GM12878 (cell line): ENCODE measurements at regions not wholly inside any gene's neighbourhood (a gene's known extent, or its start where the extent isn't known, plus 50 kb on each side); places are given as distances from the start of the nearest gene placed in this dataset.

Experiments used
- ATAC-seq: fragments of 200-7000 bp; cut with Tn5 transposase; 3 replicates; pipeline ENCODE4 v1.9.1; 2020; ENCODE audit warnings: mild to moderate bottlenecking, moderate library complexity
- BruUV-seq: library from RNA; stranded (reverse); fragments of 400-500 nt; replicated peaks from 2 replicates; lab custom pipeline; 2021; lab: Mats Ljungman, UMichigan
- CTCF ChIA-PET: fragments of 300-600 bp; sonication (Branson Sonifier 250); formaldehyde crosslinking; extraction: SDS; loops from one replicate; lab custom pipeline; 2021; ENCODE audit warnings: inconsistent platforms; lab: Yijun Ruan, JAX
- POLR2A ChIA-PET: fragments of 350-600 bp; formaldehyde crosslinking; extraction: SDS; loops from one replicate; lab custom pipeline; 2021; ENCODE audit warnings: inconsistent platforms; lab: Charles Lee
- RAD21 ChIA-PET: fragments of 300-600 bp; sonication (Branson Sonifier 250); formaldehyde crosslinking; loops from one replicate; lab custom pipeline; 2023; ENCODE audit warnings: antibody characterized with exemption; ENCODE audit not compliant: unreplicated experiment; lab: Charles Lee
- SMC1A ChIA-PET: fragments of 300-600 bp; sonication (Branson Sonifier 250); formaldehyde crosslinking; loops from one replicate; lab custom pipeline; 2023; ENCODE audit not compliant: unreplicated experiment, uncharacterized antibody; lab: Charles Lee
- DNase-seq: peaks from one replicate; pipeline ENCODE4 v3.0.0-alpha.2; 2011; ENCODE audit warnings: low read depth, low spot score
- FAIRE-seq: peaks from 3 replicates; lab custom pipeline; 2011; peaks lifted over from hg19 to GRCh38; lab: Jason Lieb, UNC
- H2AFZ ChIP-seq: 2 replicates; pipeline ENCODE4 v1.6.0; 2011; ENCODE audit warnings: low read depth, low read length, control low read depth; ENCODE audit not compliant: control insufficient read depth
- H3K27ac ChIP-seq: 2 replicates; pipeline ENCODE4 v1.5.1; 2011; ENCODE audit warnings: control low read depth; ENCODE audit not compliant: control insufficient read depth, insufficient read depth
- H3K27me3 ChIP-seq, 2 experiments: replicated peaks in 1 of 2; 2 replicates each; pipeline versions ENCODE4 v1.6.0 to v1.6.1; 2011; ENCODE audit warnings: low read length in 1 of 2; ENCODE audit not compliant: control insufficient read depth in 2 of 2, insufficient read depth in 2 of 2
- H3K36me3 ChIP-seq, 2 experiments: 2 replicates each; pipeline ENCODE4 v1.5.1; 2011; ENCODE audit warnings: low read length in 1 of 2; ENCODE audit not compliant: control insufficient read depth in 2 of 2, insufficient read depth in 2 of 2
- H3K4me1 ChIP-seq: 2 replicates; pipeline ENCODE4 v1.6.1; 2011; ENCODE audit warnings: mild to moderate bottlenecking, low read length, moderate library complexity, mixed read lengths; ENCODE audit not compliant: control insufficient read depth, insufficient read depth
- H3K4me2 ChIP-seq: 2 replicates; pipeline ENCODE4 v1.6.0; 2011; ENCODE audit warnings: control low read depth; ENCODE audit not compliant: control insufficient read depth, insufficient read depth
- H3K4me3 ChIP-seq: fragments of 200-600 bp; sonication (generic); 2 replicates; pipeline ENCODE4 v1.5.1; 2016
- H3K79me2 ChIP-seq: 2 replicates; pipeline ENCODE4 v1.6.0; 2011; ENCODE audit warnings: low read length; ENCODE audit not compliant: control insufficient read depth, insufficient read depth
- H3K9ac ChIP-seq: 2 replicates; pipeline ENCODE4 v1.8.0; 2011; ENCODE audit warnings: low read length, control low read depth, mixed read lengths; ENCODE audit not compliant: control insufficient read depth, insufficient read depth
- H3K9me3 ChIP-seq: replicated peaks from 3 replicates; pipeline ENCODE4 v1.5.1; 2011; ENCODE audit warnings: mild to moderate bottlenecking, low read length; ENCODE audit not compliant: control insufficient read depth, insufficient read depth
- H4K20me1 ChIP-seq: 2 replicates; pipeline ENCODE4 v1.6.0; 2011; ENCODE audit not compliant: control insufficient read depth, insufficient read depth
- EP300 ChIP-seq, 2 experiments: fragments of 150-350 bp in 1 of 2; IDR thresholded peaks; 2 replicates each; pipeline ENCODE4 v1.6.1; 2011 to 2012; ENCODE audit warnings: low read depth in 2 of 2, low read length in 2 of 2, borderline replicate concordance in 1 of 2, improper control_type of control experiment in 1 of 2, inconsistent platforms in 1 of 2; ENCODE audit not compliant: control insufficient read depth in 1 of 2
- ESRRA ChIP-seq: IDR thresholded peaks from 2 replicates; pipeline ENCODE4 v1.6.1; 2012; ENCODE audit warnings: mild to moderate bottlenecking, low read length, improper control_type of control experiment
- FOXM1 ChIP-seq: IDR thresholded peaks from 2 replicates; pipeline ENCODE4 v1.6.1; 2012; ENCODE audit warnings: low read depth, mild to moderate bottlenecking, inconsistent platforms, low read length, moderate library complexity
- GABPA ChIP-seq: IDR thresholded peaks from 2 replicates; pipeline ENCODE4 v1.6.1; 2014; ENCODE audit warnings: antibody characterized with exemption, low read depth, mild to moderate bottlenecking, inconsistent platforms
- HCFC1 ChIP-seq: fragments of 150-350 bp; IDR thresholded peaks from 2 replicates; pipeline ENCODE4 v1.6.1; 2014; ENCODE audit warnings: low read length
- HSF1 ChIP-seq: fragments of 150-350 bp; IDR thresholded peaks from 2 replicates; pipeline ENCODE4 v1.6.1; 2014; ENCODE audit warnings: mild to moderate bottlenecking, low read depth, low read length
- KAT2A ChIP-seq: conservative IDR thresholded peaks from 2 replicates; pipeline ENCODE4 v1.6.1; 2011; ENCODE audit warnings: low read depth, low read length; ENCODE audit not compliant: control insufficient read depth
- MYC ChIP-seq: IDR thresholded peaks from 2 replicates; pipeline ENCODE4 v1.6.1; 2011; ENCODE audit warnings: mild to moderate bottlenecking, low read length, moderate library complexity, inconsistent platforms; ENCODE audit not compliant: insufficient read depth, insufficient replicate concordance, insufficient read length, severe bottlenecking
- RAD21 ChIP-seq: IDR thresholded peaks from 2 replicates; pipeline ENCODE4 v1.6.1; 2011; ENCODE audit warnings: mild to moderate bottlenecking, low read depth, low read length, moderate library complexity; ENCODE audit not compliant: insufficient read depth
- RAD51 ChIP-seq: fragments of 450-650 bp; IDR thresholded peaks from 2 replicates; pipeline ENCODE4 v1.6.1; 2016; ENCODE audit warnings: moderate library complexity, mild to moderate bottlenecking, inconsistent platforms
- SUZ12 ChIP-seq: fragments of 200-600 bp; sonication (generic); IDR thresholded peaks from one replicate; pipeline ENCODE4 v1.6.1; 2018; ENCODE audit warnings: antibody characterized with exemption, mild to moderate bottlenecking; ENCODE audit not compliant: unreplicated experiment
- TAF1 ChIP-seq: IDR thresholded peaks from 2 replicates; pipeline ENCODE4 v1.6.1; 2011; ENCODE audit warnings: mild to moderate bottlenecking, low read depth, low read length, borderline replicate concordance
- TARDBP ChIP-seq: IDR thresholded peaks from 2 replicates; pipeline ENCODE4 v1.6.1; 2016; ENCODE audit warnings: borderline replicate concordance
- TCF3 ChIP-seq: IDR thresholded peaks from 2 replicates; pipeline ENCODE4 v1.6.1; 2012; ENCODE audit warnings: low read depth, mild to moderate bottlenecking, low read length, borderline replicate concordance; ENCODE audit not compliant: insufficient read depth
- TCF7 ChIP-seq: IDR thresholded peaks from 2 replicates; pipeline ENCODE4 v1.6.1; 2014; ENCODE audit warnings: antibody characterized with exemption, borderline replicate concordance
- WGBS: methylation state at CpG from one replicate; pipeline ENCODE4 v1.1.6; 2016; ENCODE audit warnings: low lambda C conversion rate; ENCODE audit not compliant: insufficient replicate concordance, insufficient coverage; ENCODE audit errors: missing lambda C conversion rate; 5-methylcytosine and 5-hydroxymethylcytosine counted together
- in situ Hi-C: fragments of 300-500 bp; cut with MboI; formaldehyde crosslinking; loops from 9 replicates; pipeline ENCODE4 v1.14.3; 2018; ENCODE audit warnings: mixed read lengths
- intact Hi-C: fragments of 100-400 bp; cut with micrococcal nuclease; formaldehyde crosslinking; loops from one replicate; pipeline ENCODE4 v1.14.2; 2022; ENCODE audit not compliant: unreplicated experiment

- H3K36me3 ChIP-seq = no peaks in the 10 kb centered on the region
- ChIA-PET POLR2A (no interaction called here), SMC1A (no interaction called here), CTCF (interaction anchor here (1.1 kb wide), 1 partner anchor 250 kb away, joined by 4 read pairs; no protein-coding TSS in a partner anchor), RAD21 (no interaction called here)
- H3K27me3 ChIP-seq = no peaks in the 10 kb centered on the region; a peak in 1 of 4 replicates
- no TSS peak for BruUV-seq
- H3K79me2 ChIP-seq = no peaks in the 10 kb centered on the region
- in situ Hi-C loops = no loop called here
- WGBS = 49% methylated on average over 18 of the region's 18 CpGs
- H3K9me3 ChIP-seq = no peaks in the 10 kb centered on the region
- TF ChIP-seq GABPA = no peak
- TF ChIP-seq EP300 (IDR thresholded peaks at IDR 0.05; ENCODE audit: borderline replicate concordance in 1 of 2, control insufficient read depth in 1 of 2, low read depth in 2 of 2, low read length in 2 of 2) = no peak
- H3K9ac ChIP-seq = no peak overlapping the region
- H3K4me3 ChIP-seq = no peak overlapping the region
- FAIRE-seq (no peak), DNase-seq (no peak), ATAC-seq (no peak)
- H2AFZ ChIP-seq = no peak overlapping the region
- H3K4me2 ChIP-seq = no peak overlapping the region
- intact Hi-C loops = no loop called here
- no peaks in the 10 kb centered on the region for H4K20me1 ChIP-seq
- no peak overlapping the region for H3K27ac ChIP-seq
- no peaks in the 10 kb centered on the region for H3K4me1 ChIP-seq
These were observed 130.8 kb upstream of the IRX4 start for GRCh38 chr5:2013301-2014057.

GRCh38 chr5:2012885-2013284 lies 130.2 kb upstream of the IRX4 start:
- H3K79me2 ChIP-seq = no peaks in the 10 kb centered on the region
- BruUV-seq = no TSS peak
- no peak for ATAC-seq
- ChIA-PET SMC1A (no interaction called here), CTCF (interaction anchor here (1.1 kb wide), 1 partner anchor 249 kb away, joined by 4 read pairs; no protein-coding TSS in a partner anchor), POLR2A (no interaction called here), RAD21 (no interaction called here)
- no peak overlapping the region for H3K4me2 ChIP-seq
- no peak overlapping the region for H3K27ac ChIP-seq
- in situ Hi-C loops (no loop called here), intact Hi-C loops (no loop called here)
- WGBS = 17% methylated on average over 8 of the region's 8 CpGs
- no peak for DNase-seq
- no peaks in the 10 kb centered on the region; a peak in 1 of 4 replicates for H3K27me3 ChIP-seq
- no peak overlapping the region for H3K9ac ChIP-seq
- H3K4me3 ChIP-seq = no peak overlapping the region
- no peaks in the 10 kb centered on the region for H3K9me3 ChIP-seq
- no peaks in the 10 kb centered on the region for H3K36me3 ChIP-seq
- no peaks in the 10 kb centered on the region for H4K20me1 ChIP-seq
- no peak for FAIRE-seq
- H2AFZ ChIP-seq = no peak overlapping the region
- H3K4me1 ChIP-seq = no peaks in the 10 kb centered on the region
- TF ChIP-seq RAD51 (no peak), SUZ12 (no peak), TCF3 (no peak), HSF1 (no peak), KAT2A (no peak), FOXM1 (no peak), HCFC1 (no peak), MYC (no peak), TCF7 (no peak), RAD21 (no peak), ESRRA (no peak), TARDBP (no peak), TAF1 (no peak)
